ENCODE measurements at regions not wholly inside any gene's neighbourhood (a gene's known extent, or its start where the extent isn't known, plus 50 kb on each side); places are given as distances from the start of the nearest gene placed in this dataset.

DNA sequence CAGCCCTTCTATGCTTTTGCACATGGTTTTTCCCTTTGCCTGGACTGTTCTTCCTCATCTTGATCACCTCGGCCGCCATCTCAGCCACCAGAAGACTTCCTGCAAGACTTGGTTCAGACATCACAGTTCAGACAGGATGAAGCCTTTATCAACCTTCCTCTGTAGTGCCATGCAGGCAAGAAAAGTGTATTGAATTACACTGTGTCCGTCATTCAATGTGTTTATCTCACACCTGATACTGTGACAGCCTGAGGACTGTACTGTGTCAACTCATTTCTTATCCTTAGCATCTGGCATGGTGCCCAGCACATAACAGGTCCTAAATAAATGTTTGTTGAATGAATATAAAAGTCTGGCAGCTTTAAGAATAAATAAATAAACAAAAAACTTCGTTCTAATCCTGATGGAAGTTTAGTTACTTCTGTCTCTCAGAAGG is 133.3 kb upstream of the MAN1A1 start (continued):
- TF ChIP-seq SMAD4 (CRISPR knock-in tag; conservative IDR thresholded peaks at IDR 0.05) (peak; percentile 73; the same call in 1 of the 2 replicates), ARID2 (IDR thresholded peaks at IDR 0.05) (no peak), ZNF174 (CRISPR knock-in tag; IDR thresholded peaks at IDR 0.05) (no peak), FOXJ3 (CRISPR knock-in tag; IDR thresholded peaks at IDR 0.05) (no peak), CTBP1 (IDR thresholded peaks at IDR 0.05; ENCODE audit: borderline replicate concordance) (peak; percentile 70; the same call in 1 of the 2 replicates), BHLHE40 (IDR thresholded peaks at IDR 0.05; ENCODE audit: low read length) (no peak), NUFIP1 (IDR thresholded peaks at IDR 0.05; ENCODE audit: partially characterized antibody) (no peak), PRMT5 (CRISPR knock-in tag; IDR thresholded peaks at IDR 0.05) (no peak), RBM25 (IDR thresholded peaks at IDR 0.05; ENCODE audit: low read depth, low read length, severe bottlenecking) (peak; percentile 68), POLR2AphosphoS2 (IDR thresholded peaks at IDR 0.05; ENCODE audit: low read length) (no peak), YY1 (IDR thresholded peaks at IDR 0.05; ENCODE audit: borderline replicate concordance in 1 of 3, control insufficient read depth in 1 of 3, extremely low read depth in 1 of 3, insufficient read depth in 3 of 3, insufficient read length in 1 of 3, insufficient replicate concordance in 2 of 3, low read depth in 1 of 3, low read length in 2 of 3) (peak in 1 of 3 experiments; percentile 77), GATAD2A (IDR thresholded peaks at IDR 0.05) (no peak), HEY1 (CRISPR knock-in tag; IDR thresholded peaks at IDR 0.05; ENCODE audit: borderline replicate concordance) (no peak), NCOR1 (IDR thresholded peaks at IDR 0.05) (peak; percentile 81), ZKSCAN8 (CRISPR knock-in tag; IDR thresholded peaks at IDR 0.05) (no peak), HLTF (IDR thresholded peaks at IDR 0.05) (no peak), CBFA2T2 (conservative IDR thresholded peaks at IDR 0.05) (peak; percentile 87), SNIP1 (IDR thresholded peaks at IDR 0.05; ENCODE audit: low read depth) (no peak), RFX5 (IDR thresholded peaks at IDR 0.05; ENCODE audit: low read depth, low read length) (no peak), RCOR1 (IDR thresholded peaks at IDR 0.05; ENCODE audit: borderline replicate concordance in 1 of 2, low read depth in 2 of 2, low read length in 2 of 2) (peak in 1 of 2 experiments; percentile 87; a peak in 2 of 4 replicates), PML (IDR thresholded peaks at IDR 0.05; ENCODE audit: low read length) (0 out of 2 replicates have a peak, but pooled peaks have one; percentile 26)
- TF ChIP-seq, protein P1, sequence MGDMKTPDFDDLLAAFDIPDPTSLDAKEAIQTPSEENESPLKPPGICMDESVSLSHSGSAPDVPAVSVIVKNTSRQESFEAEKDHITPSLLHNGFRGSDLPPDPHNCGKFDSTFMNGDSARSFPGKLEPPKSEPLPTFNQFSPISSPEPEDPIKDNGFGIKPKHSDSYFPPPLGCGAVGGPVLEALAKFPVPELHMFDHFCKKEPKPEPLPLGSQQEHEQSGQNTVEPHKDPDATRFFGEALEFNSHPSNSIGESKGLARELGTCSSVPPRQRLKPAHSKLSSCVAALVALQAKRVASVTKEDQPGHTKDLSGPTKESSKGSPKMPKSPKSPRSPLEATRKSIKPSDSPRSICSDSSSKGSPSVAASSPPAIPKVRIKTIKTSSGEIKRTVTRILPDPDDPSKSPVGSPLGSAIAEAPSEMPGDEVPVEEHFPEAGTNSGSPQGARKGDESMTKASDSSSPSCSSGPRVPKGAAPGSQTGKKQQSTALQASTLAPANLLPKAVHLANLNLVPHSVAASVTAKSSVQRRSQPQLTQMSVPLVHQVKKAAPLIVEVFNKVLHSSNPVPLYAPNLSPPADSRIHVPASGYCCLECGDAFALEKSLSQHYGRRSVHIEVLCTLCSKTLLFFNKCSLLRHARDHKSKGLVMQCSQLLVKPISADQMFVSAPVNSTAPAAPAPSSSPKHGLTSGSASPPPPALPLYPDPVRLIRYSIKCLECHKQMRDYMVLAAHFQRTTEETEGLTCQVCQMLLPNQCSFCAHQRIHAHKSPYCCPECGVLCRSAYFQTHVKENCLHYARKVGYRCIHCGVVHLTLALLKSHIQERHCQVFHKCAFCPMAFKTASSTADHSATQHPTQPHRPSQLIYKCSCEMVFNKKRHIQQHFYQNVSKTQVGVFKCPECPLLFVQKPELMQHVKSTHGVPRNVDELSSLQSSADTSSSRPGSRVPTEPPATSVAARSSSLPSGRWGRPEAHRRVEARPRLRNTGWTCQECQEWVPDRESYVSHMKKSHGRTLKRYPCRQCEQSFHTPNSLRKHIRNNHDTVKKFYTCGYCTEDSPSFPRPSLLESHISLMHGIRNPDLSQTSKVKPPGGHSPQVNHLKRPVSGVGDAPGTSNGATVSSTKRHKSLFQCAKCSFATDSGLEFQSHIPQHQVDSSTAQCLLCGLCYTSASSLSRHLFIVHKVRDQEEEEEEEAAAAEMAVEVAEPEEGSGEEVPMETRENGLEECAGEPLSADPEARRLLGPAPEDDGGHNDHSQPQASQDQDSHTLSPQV (IDR thresholded peaks at IDR 0.05): peak; percentile 52; the same call in 1 of the 2 replicates
- TF ChIP-seq, protein P2, sequence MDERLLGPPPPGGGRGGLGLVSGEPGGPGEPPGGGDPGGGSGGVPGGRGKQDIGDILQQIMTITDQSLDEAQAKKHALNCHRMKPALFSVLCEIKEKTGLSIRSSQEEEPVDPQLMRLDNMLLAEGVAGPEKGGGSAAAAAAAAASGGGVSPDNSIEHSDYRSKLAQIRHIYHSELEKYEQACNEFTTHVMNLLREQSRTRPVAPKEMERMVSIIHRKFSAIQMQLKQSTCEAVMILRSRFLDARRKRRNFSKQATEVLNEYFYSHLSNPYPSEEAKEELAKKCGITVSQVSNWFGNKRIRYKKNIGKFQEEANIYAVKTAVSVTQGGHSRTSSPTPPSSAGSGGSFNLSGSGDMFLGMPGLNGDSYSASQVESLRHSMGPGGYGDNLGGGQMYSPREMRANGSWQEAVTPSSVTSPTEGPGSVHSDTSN (CRISPR knock-in tag; IDR thresholded peaks at IDR 0.05; ENCODE audit: low read depth): no peak
- TF ChIP-seq, protein P2 (tag; conservative IDR thresholded peaks at IDR 0.05; ENCODE audit: low read depth): peak; percentile 67
